GM23338 (cell line): ENCODE measurements at regions not wholly inside any gene's neighbourhood (a gene's known extent, or its start where the extent isn't known, plus 50 kb on each side); places are given as distances from the start of the nearest gene placed in this dataset.
"Not testable (repeated sequence)": the region's sequence is repeated elsewhere in the genome, so short reads cannot be mapped to it uniquely, and the experiment has no call there.

Source experiments
- EZH2 ChIP-seq: fragments of 200-600 bp; sonication (generic); IDR thresholded peaks from one replicate; pipeline ENCODE4 v1.8.0; 2017; ENCODE audit warnings: antibody characterized with exemption, mild to moderate bottlenecking, low read depth; ENCODE audit not compliant: unreplicated experiment
- JUNB ChIP-seq: IDR thresholded peaks from one replicate; pipeline ENCODE4 v1.6.1; 2016; ENCODE audit warnings: antibody characterized with exemption; ENCODE audit not compliant: unreplicated experiment
- POLR2AphosphoS5 ChIP-seq: IDR thresholded peaks from 2 replicates; pipeline ENCODE4 v1.6.1; 2016; ENCODE audit warnings: antibody characterized with exemption, low read depth
- TF ChIP-seq, protein P1 (sequence below), 2 experiments: fragments of 200-600 bp in 1 of 2; sonication (generic) in 1 of 2; conservative IDR thresholded peaks; 2 replicates each; pipeline versions ENCODE4 v1.5.1 to v1.6.1; 2016 to 2017; ENCODE audit warnings: antibody characterized with exemption in 2 of 2, low read depth in 2 of 2, mild to moderate bottlenecking in 2 of 2, moderate library complexity in 1 of 2

DNA sequence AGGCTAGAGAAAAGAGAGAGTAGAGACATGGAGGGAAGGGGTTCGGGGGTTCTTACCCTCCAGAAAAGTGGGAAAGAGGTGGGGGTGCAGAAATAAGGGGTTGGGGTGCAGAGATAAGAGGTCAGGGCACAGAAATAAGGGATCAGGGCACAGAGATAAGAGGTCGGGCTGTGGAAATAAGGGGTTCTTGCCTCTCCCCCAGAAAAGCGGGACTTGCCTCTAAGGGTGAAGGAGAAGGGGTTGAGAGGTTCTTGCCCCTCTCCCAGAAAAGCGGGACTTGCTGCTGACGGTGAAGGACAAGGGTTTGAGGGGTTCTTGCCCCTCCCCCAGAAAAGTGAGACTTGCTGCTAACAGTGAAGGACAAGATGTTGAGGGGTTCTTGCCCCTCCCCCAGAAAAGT is 778.6 kb downstream of the UQCRFS1 start:
- TF ChIP-seq JUNB, POLR2AphosphoS5, EZH2: not testable (repeated sequence)
- TF ChIP-seq, protein P1, sequence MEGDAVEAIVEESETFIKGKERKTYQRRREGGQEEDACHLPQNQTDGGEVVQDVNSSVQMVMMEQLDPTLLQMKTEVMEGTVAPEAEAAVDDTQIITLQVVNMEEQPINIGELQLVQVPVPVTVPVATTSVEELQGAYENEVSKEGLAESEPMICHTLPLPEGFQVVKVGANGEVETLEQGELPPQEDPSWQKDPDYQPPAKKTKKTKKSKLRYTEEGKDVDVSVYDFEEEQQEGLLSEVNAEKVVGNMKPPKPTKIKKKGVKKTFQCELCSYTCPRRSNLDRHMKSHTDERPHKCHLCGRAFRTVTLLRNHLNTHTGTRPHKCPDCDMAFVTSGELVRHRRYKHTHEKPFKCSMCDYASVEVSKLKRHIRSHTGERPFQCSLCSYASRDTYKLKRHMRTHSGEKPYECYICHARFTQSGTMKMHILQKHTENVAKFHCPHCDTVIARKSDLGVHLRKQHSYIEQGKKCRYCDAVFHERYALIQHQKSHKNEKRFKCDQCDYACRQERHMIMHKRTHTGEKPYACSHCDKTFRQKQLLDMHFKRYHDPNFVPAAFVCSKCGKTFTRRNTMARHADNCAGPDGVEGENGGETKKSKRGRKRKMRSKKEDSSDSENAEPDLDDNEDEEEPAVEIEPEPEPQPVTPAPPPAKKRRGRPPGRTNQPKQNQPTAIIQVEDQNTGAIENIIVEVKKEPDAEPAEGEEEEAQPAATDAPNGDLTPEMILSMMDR (conservative IDR thresholded peaks at IDR 0.05; ENCODE audit: low read depth in 2 of 2), result not testable (repeated sequence)
